Muscle of leg (tissue), 3 donors: ENCODE measurements at regions not wholly inside any gene's neighbourhood (a gene's known extent, or its start where the extent isn't known, plus 50 kb on each side); places are given as distances from the start of the nearest gene placed in this dataset.
A peak's percentile ranks its signal among the peaks of the same experiment; 100 is the strongest.

ENCODE experiments used
- DNase-seq: peaks from one replicate; pipeline ENCODE4 v3.0.0; 2013
- H3K27ac ChIP-seq: one replicate; pipeline ENCODE4 v1.5.1; 2013; ENCODE audit warnings: mild to moderate bottlenecking, low read length, control low read depth
- H3K27me3 ChIP-seq: one replicate; pipeline ENCODE4 v1.6.1; 2013; ENCODE audit warnings: low read length; ENCODE audit not compliant: control insufficient read depth, insufficient read depth
- H3K36me3 ChIP-seq: one replicate; pipeline ENCODE4 v1.6.1; 2013; ENCODE audit warnings: low read length; ENCODE audit not compliant: control insufficient read depth, insufficient read depth
- H3K4me1 ChIP-seq: one replicate; pipeline ENCODE4 v1.6.1; 2013; ENCODE audit warnings: low read length; ENCODE audit not compliant: control insufficient read depth, insufficient read depth
- H3K4me3 ChIP-seq: one replicate; pipeline ENCODE4 v1.5.1; 2013; ENCODE audit warnings: low read length, control low read depth
- H3K9me3 ChIP-seq: replicated peaks from 2 replicates; pipeline ENCODE4 v1.6.1; 2013; ENCODE audit warnings: low read depth, low read length; ENCODE audit not compliant: control insufficient read depth
- WGBS: methylation state at CpG from one replicate; pipeline ENCODE4 v1.1.5; 2013; ENCODE audit warnings: missing lambda C conversion rate; ENCODE audit not compliant: insufficient coverage; 5-methylcytosine and 5-hydroxymethylcytosine counted together

DNA sequence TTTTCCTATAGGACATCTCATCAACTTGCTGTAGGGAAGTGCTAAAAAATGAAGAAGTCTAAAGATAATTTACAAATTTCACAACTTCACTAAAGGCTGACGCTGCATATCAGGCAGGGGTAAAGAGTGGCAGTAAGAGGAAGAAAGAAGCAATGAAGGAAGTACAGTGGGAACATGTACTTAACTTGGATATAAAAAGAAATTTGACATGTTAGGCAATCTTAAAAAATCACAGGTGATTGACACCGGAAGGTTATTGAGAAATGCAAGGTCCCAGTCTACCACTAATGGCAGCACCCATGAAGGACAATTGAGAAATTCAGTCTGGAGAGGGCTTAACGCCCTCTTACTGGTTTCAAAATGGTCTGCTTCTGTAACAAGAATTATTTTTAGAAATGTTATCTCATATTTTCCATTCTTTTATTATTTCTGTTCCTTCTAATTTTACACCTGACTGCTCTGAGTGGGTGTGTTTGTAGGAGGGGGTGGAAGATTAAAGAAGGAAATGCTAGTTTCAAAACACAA, 358.1 kb downstream of the KCNJ2 start:
- peak; percentile 62 for DNase-seq
- Histone ChIP-seq H3K9me3 (no peaks in the 10 kb centered on the region), H3K4me3 (no peak overlapping the region), H3K4me1 (no peaks in the 10 kb centered on the region), H3K27me3 (no peaks in the 10 kb centered on the region), H3K27ac (no peak overlapping the region), H3K36me3 (no peaks in the 10 kb centered on the region)
- WGBS, result no CpG with 5 or more reads among the region's 3 CpGs

DNA sequence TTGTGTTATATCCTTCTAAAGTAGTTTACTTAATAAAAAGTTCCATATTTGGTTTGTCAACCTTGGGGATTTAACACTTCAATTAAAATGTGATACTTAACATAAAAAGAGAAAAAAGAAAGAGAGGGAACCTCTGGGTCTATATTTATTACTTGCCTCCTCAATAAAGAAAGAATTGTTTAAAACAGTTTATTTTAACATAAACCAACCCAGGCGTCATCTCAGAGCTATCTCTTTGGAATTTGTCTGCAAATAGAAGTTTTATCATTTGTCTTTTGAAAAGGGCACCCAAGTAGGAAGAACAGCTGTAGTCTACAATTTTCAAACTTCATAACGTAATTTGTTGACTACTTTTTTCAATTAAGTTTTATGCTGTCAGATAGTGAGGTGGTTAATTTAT, 364.1 kb downstream of the KCNJ2 start:
- H3K9me3 ChIP-seq, result no peaks in the 10 kb centered on the region
- H3K36me3 ChIP-seq, result no peaks in the 10 kb centered on the region
- no peaks in the 10 kb centered on the region for H3K27me3 ChIP-seq
- H3K4me1 ChIP-seq, result no peaks in the 10 kb centered on the region
- no CpG with 5 or more reads among the region's 2 CpGs for WGBS
- H3K4me3 ChIP-seq, result no peak overlapping the region
- H3K27ac ChIP-seq, result no peak overlapping the region
- no peak for DNase-seq

DNA sequence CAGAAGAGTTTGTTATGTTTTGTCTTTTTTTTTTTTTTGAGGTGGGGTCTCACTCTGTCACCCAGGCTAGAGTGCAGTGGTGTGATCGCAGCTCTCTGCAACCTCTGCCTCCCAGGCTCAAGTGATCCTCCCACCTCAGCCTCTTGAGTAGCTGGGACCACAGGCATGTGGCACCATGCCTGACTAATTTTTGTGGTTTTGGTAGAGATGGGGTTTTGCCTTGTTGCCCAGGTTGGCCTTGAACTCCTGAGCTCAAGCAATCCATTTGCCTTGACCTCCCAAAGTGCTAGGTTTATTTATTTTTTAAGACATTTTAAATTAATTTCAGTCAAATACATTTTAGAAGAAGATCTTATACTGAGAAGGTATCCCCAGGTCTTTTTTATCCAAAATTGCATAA, 366.7 kb downstream of the KCNJ2 start:
- no peak overlapping the region for H3K4me3 ChIP-seq
- no CpG with 5 or more reads among the region's 1 CpG for WGBS
- DNase-seq, result no peak
- H3K9me3 ChIP-seq, result no peaks in the 10 kb centered on the region
- no peaks in the 10 kb centered on the region for H3K27me3 ChIP-seq
- no peaks in the 10 kb centered on the region for H3K4me1 ChIP-seq
- H3K27ac ChIP-seq, result no peak overlapping the region
- H3K36me3 ChIP-seq, result no peaks in the 10 kb centered on the region

GRCh38 chr17:70539132-70539924, 370.0 kb downstream of the KCNJ2 start:
- no peaks in the 10 kb centered on the region for H3K36me3 ChIP-seq
- no peak overlapping the region for H3K27ac ChIP-seq
- no peaks in the 10 kb centered on the region for H3K27me3 ChIP-seq
- no peak overlapping the region for H3K4me3 ChIP-seq
- no peaks in the 10 kb centered on the region for H3K9me3 ChIP-seq
- DNase-seq, result peak; percentile 59
- no peaks in the 10 kb centered on the region for H3K4me1 ChIP-seq
- WGBS, result 80% methylated on average over 1 of the region's 7 CpGs

GRCh38 chr17:70542876-70543275, 373.5 kb downstream of the KCNJ2 start:
- Histone ChIP-seq H3K36me3 (no peaks in the 10 kb centered on the region), H3K4me3 (no peak overlapping the region), H3K9me3 (no peaks in the 10 kb centered on the region), H3K27ac (no peak overlapping the region), H3K27me3 (no peaks in the 10 kb centered on the region), H3K4me1 (no peaks in the 10 kb centered on the region)
- no peak for DNase-seq
- 100% methylated on average over 1 of the region's 4 CpGs for WGBS

GRCh38 chr17:70544317-70544716, 375.0 kb downstream of the KCNJ2 start:
- Histone ChIP-seq H3K27ac (no peak overlapping the region), H3K4me1 (no peaks in the 10 kb centered on the region)

GRCh38 chr17:70552230-70552981, 383.1 kb downstream of the KCNJ2 start:
- Histone ChIP-seq H3K36me3 (no peaks in the 10 kb centered on the region), H3K27me3 (no peaks in the 10 kb centered on the region), H3K9me3 (no peaks in the 10 kb centered on the region), H3K27ac (no peak overlapping the region), H3K4me1 (no peaks in the 10 kb centered on the region), H3K4me3 (no peak overlapping the region)
- DNase-seq, result peak; percentile 76
- no CpG with 5 or more reads among the region's 8 CpGs for WGBS

More at GRCh38 chr17:70544317-70544716, 375.0 kb downstream of the KCNJ2 start:
- Histone ChIP-seq H3K9me3 (no peaks in the 10 kb centered on the region), H3K27me3 (no peaks in the 10 kb centered on the region), H3K36me3 (no peaks in the 10 kb centered on the region), H3K4me3 (no peak overlapping the region)
- peak; percentile 41 for DNase-seq
- no CpG with 5 or more reads among the region's 1 CpG for WGBS

- H3K36me3 ChIP-seq, result no peaks in the 10 kb centered on the region
- H3K4me1 ChIP-seq, result no peaks in the 10 kb centered on the region
- H3K4me3 ChIP-seq, result no peak overlapping the region
- H3K27me3 ChIP-seq, result no peaks in the 10 kb centered on the region
- no peaks in the 10 kb centered on the region for H3K9me3 ChIP-seq
- no peak overlapping the region for H3K27ac ChIP-seq
- no peak for DNase-seq
These were observed 383.6 kb downstream of the KCNJ2 start for GRCh38 chr17:70552982-70553334.

DNA sequence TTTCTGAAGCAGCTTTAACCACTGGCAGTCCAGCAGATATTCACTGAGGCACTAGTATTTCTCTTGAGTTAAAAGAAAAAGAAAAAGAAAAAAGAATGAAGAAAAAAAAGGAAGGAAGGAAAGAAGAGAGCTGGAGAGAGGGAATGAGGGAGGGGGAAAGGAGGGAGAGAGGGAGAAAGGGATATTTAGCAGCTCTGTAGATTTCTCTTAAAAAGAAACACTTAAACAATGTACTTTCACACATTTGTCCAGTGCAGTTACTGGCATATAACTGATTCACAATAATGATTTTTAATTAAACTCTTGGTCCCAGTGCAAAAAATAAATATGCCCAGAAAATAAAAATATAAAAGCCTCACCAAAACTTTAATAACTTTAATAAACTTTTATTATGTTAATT, 386.4 kb downstream of the KCNJ2 start:
- no peaks in the 10 kb centered on the region for H3K36me3 ChIP-seq

GRCh38 chr17:70558821-70559220, 389.5 kb downstream of the KCNJ2 start:
- H3K4me1 ChIP-seq, result peaks cover 4% of the 10 kb centered on the region
- H3K27me3 ChIP-seq, result no peaks in the 10 kb centered on the region
- no peaks in the 10 kb centered on the region for H3K9me3 ChIP-seq
- no peaks in the 10 kb centered on the region for H3K36me3 ChIP-seq
- no peak overlapping the region for H3K4me3 ChIP-seq
- no CpG with 5 or more reads among the region's 3 CpGs for WGBS
- no peak for DNase-seq
- no peak overlapping the region for H3K27ac ChIP-seq

More for the DNA sequence above, 386.4 kb downstream of the KCNJ2 start:
- Histone ChIP-seq H3K4me3 (no peak overlapping the region), H3K9me3 (no peaks in the 10 kb centered on the region), H3K4me1 (no peaks in the 10 kb centered on the region), H3K27me3 (no peaks in the 10 kb centered on the region), H3K27ac (no peak overlapping the region)
- DNase-seq, result no peak
